A673 (cell line): ENCODE measurements at regions not wholly inside any gene's neighbourhood (a gene's known extent, or its start where the extent isn't known, plus 50 kb on each side); places are given as distances from the start of the nearest gene placed in this dataset.

ENCODE experiments used
- EZH2 ChIP-seq: fragments of 200-600 bp; sonication (generic); IDR thresholded peaks from 2 replicates; pipeline ENCODE4 v1.6.1; 2017; ENCODE audit warnings: borderline replicate concordance, low read depth, mild to moderate bottlenecking, mixed read lengths, antibody characterized with exemption, low read length; ENCODE audit not compliant: poor library complexity, severe bottlenecking
- TF ChIP-seq, protein P1 (sequence below): fragments of 300-800, 200-600 bp; sonication (generic); conservative IDR thresholded peaks from 2 replicates; pipeline ENCODE4 v1.5.1; 2017; ENCODE audit warnings: low read depth, mild to moderate bottlenecking, antibody characterized with exemption, low read length, moderate library complexity, mixed read lengths

- no peak for TF ChIP-seq EZH2
- TF ChIP-seq, protein P1, sequence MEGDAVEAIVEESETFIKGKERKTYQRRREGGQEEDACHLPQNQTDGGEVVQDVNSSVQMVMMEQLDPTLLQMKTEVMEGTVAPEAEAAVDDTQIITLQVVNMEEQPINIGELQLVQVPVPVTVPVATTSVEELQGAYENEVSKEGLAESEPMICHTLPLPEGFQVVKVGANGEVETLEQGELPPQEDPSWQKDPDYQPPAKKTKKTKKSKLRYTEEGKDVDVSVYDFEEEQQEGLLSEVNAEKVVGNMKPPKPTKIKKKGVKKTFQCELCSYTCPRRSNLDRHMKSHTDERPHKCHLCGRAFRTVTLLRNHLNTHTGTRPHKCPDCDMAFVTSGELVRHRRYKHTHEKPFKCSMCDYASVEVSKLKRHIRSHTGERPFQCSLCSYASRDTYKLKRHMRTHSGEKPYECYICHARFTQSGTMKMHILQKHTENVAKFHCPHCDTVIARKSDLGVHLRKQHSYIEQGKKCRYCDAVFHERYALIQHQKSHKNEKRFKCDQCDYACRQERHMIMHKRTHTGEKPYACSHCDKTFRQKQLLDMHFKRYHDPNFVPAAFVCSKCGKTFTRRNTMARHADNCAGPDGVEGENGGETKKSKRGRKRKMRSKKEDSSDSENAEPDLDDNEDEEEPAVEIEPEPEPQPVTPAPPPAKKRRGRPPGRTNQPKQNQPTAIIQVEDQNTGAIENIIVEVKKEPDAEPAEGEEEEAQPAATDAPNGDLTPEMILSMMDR, result no peak
Measured at GRCh38 chr17:5948811-5949210, 121.4 kb upstream of the WSCD1 start.
